ENCODE measurements at regions not wholly inside any gene's neighbourhood (a gene's known extent, or its start where the extent isn't known, plus 50 kb on each side); places are given as distances from the start of the nearest gene placed in this dataset.
A peak's percentile ranks its signal among the peaks of the same experiment; 100 is the strongest.

DNA sequence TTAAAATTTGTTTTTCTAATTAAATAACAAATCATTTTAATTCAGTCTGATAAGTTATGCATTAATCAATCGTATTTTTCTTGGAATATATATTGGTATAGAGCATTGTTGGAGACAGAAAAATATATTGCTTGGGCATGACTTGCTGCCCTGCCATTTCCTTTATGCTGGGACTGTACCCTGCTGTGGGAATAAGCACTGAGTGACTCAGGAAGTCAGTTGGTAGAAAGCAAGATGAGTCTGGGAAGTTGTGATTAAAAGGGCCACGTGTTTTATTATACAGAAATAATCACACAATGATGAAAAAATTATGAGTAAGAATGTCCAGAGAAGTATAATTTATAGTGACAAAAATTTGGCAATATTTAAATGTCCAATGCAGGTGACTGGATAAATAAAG lies 139.5 kb downstream of the KIF18A start:
- TF ChIP-seq, protein P1, sequence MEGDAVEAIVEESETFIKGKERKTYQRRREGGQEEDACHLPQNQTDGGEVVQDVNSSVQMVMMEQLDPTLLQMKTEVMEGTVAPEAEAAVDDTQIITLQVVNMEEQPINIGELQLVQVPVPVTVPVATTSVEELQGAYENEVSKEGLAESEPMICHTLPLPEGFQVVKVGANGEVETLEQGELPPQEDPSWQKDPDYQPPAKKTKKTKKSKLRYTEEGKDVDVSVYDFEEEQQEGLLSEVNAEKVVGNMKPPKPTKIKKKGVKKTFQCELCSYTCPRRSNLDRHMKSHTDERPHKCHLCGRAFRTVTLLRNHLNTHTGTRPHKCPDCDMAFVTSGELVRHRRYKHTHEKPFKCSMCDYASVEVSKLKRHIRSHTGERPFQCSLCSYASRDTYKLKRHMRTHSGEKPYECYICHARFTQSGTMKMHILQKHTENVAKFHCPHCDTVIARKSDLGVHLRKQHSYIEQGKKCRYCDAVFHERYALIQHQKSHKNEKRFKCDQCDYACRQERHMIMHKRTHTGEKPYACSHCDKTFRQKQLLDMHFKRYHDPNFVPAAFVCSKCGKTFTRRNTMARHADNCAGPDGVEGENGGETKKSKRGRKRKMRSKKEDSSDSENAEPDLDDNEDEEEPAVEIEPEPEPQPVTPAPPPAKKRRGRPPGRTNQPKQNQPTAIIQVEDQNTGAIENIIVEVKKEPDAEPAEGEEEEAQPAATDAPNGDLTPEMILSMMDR (IDR thresholded peaks at IDR 0.05; ENCODE audit: low read depth, low read length), result no peak
- no peak overlapping the region for H3K4me3 ChIP-seq (replicated peaks in 1 of 2; ENCODE audit: low read depth in 2 of 2, low read length in 2 of 2)
- peak in 1 of 2 donors; percentile 9 for DNase-seq (ENCODE audit: low read depth in 2 of 2)

DNA sequence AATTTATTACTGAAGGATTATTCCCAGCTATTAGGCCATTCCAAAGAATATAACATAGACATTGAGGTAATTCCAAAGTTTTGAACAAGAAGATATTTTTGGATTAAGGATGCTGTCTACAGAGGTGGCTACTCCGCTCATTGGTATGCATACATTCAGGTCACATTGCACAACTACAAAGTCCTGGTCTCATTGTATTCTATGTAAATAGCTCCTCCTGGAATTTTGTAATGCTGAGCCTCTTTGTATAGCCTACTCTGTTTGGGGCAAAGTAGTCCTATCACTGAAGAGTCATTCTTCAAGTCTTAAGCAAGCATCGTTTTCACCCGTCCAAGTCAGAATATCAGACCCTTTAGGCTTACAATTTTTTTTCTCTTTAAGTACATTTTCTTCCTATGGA lies 142.4 kb downstream of the KIF18A start:
- peak in 1 of 2 donors; percentile 8 for DNase-seq (ENCODE audit: low read depth in 2 of 2)

DNA sequence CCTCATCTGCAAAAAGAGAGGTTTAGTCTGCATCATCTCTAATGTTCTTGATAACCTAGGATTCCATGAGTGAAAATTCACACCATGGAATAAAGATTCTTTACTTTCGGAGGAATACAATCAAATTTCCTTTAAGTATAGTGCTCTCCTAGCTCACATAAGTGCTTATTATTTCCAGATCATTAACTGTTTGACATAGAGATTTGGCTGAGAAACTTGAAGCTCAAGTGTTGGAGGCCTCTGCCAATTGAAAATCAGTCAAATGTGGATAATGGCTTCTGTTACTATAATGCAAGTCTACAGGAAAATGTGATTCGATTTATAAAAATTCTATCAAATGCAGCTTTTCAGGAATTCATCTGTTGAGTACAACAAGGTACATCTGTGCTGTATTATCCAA lies 144.6 kb downstream of the KIF18A start:
- H3K4me3 ChIP-seq (replicated peaks in 1 of 2; ENCODE audit: low read depth in 2 of 2, low read length in 2 of 2), result no peak overlapping the region
- no peak for DNase-seq (ENCODE audit: low read depth in 2 of 2)
- TF ChIP-seq, protein P1 (IDR thresholded peaks at IDR 0.05; ENCODE audit: low read depth, low read length), result no peak

More for the DNA sequence above, 142.4 kb downstream of the KIF18A start:
- H3K4me3 ChIP-seq (replicated peaks in 1 of 2; ENCODE audit: low read depth in 2 of 2, low read length in 2 of 2), result no peak overlapping the region
- TF ChIP-seq, protein P1 (IDR thresholded peaks at IDR 0.05; ENCODE audit: low read depth, low read length), result no peak

DNA sequence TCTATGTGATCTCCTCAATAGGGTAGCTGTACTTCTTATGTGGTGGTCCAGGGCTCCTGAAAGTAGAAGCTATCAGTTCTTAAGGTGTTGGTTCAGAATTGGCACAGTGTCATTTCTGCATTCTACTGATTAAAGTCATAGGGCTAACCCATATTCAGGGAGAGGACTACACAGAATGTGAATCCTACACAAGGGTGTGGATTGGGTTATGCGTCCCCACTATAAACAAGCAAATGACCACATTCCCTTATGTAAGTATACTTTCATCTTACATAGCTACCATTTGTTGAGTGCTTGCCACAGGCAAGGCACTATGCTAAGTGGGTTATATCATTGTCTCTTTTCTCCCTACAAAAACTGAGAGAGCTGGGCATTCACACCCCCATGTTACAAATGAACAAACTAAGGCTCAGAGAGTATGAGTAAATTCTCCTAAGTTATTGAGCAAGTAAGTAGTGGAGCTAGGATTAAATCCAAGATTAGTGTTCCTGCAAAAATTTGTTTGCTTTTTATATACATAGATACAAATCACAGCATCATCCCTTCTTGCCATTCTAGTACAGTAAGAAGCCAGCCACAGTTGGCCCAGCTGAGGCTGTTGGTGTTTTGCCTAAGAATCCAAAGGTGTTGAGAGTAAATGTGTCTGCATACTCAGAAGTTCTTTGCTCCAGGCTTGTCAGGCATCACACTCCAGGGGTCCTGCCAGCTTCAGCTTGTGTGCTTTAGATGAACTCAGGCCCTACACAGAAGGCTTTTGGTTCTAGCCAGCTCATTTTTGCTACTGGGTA lies 157.8 kb downstream of the KIF18A start:
- TF ChIP-seq, protein P1 (IDR thresholded peaks at IDR 0.05; ENCODE audit: low read depth, low read length), result no peak
- no peak overlapping the region for H3K4me3 ChIP-seq (replicated peaks in 1 of 2; ENCODE audit: low read depth in 2 of 2, low read length in 2 of 2)
- DNase-seq (ENCODE audit: low read depth in 2 of 2), result no peak

DNA sequence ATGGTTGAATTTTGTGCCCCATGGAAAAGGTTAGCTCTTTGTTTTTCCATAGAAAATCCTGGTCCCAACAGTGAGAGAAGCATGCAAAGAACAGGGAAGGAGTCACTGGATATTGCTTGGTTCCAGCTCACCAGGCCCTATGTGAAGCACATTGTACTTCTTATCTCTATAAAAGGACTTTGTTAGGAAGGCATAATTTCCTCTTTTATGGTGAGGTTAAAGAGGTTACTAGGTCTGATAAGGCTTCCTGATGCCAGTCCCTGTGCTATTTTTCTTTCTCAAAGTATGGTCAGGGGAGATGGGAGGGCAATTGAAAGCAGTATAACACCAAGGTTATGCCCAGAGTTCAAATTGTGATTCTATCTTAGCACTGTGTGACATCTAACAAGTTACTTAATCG lies 162.6 kb downstream of the KIF18A start:
- DNase-seq (ENCODE audit: low read depth in 2 of 2), result no peak
- TF ChIP-seq, protein P1 (IDR thresholded peaks at IDR 0.05; ENCODE audit: low read depth, low read length), result no peak
- no peak overlapping the region for H3K4me3 ChIP-seq (replicated peaks in 1 of 2; ENCODE audit: low read depth in 2 of 2, low read length in 2 of 2)

DNA sequence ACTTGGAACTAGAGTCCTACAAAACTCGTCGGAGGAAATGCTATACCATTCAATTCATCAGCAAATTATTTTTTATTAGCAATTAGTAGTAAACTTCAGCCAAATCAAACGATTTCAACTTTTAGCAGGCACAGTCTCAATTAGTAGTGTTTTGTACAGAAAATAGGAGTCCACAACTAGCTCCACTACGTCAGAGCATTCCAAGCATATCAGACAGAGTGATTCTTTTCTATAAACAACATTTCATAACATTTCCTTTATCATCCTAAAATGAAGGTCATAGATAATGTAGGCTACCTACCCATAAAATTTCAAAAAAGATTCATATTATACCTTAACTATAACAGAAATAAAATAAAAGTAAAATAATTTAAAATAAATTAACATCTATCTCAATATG lies 169.9 kb downstream of the KIF18A start:
- TF ChIP-seq, protein P1 (IDR thresholded peaks at IDR 0.05; ENCODE audit: low read depth, low read length), result no peak
- DNase-seq (ENCODE audit: low read depth in 2 of 2), result peak; percentile 7 to 55
- no peak overlapping the region for H3K4me3 ChIP-seq (replicated peaks in 1 of 2; ENCODE audit: low read depth in 2 of 2, low read length in 2 of 2)

DNA sequence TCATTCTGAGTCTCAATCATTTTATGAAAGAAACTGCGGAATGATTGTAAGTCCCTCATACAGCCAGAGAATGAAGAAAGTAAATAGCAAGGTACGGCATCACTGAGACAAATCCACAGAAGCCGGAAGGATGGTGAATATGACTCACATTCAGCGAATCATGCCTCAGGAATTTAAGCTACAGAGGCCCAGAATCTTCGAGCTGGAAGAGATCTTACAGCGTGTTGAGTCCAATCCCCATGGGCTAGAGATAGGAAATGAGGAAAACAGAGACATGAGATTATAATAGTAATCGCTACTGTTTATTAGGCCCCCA lies 173.2 kb downstream of the KIF18A start:
- TF ChIP-seq, protein P1 (IDR thresholded peaks at IDR 0.05; ENCODE audit: low read depth, low read length), result no peak
- DNase-seq (ENCODE audit: low read depth in 2 of 2), result peak; percentile 87 to 97
- H3K4me3 ChIP-seq (replicated peaks in 1 of 2; ENCODE audit: low read depth in 2 of 2, low read length in 2 of 2), result no peak overlapping the region
